ENCODE measurements at regions not wholly inside any gene's neighbourhood (a gene's known extent, or its start where the extent isn't known, plus 50 kb on each side); places are given as distances from the start of the nearest gene placed in this dataset.
A peak's percentile ranks its signal among the peaks of the same experiment; 100 is the strongest.

- DNase-seq, result no peak
- H3K9me3 ChIP-seq (ENCODE audit: control insufficient read depth, low read length, poor library complexity, severe bottlenecking), result no peaks in the 10 kb centered on the region
- H3K27ac Mint-ChIP-seq, result no peak overlapping the region
- peak; percentile 47 for ATAC-seq
- H3K4me3 Mint-ChIP-seq, result peak overlapping the region; percentile 67
- peaks cover 2% of the 10 kb centered on the region for H3K36me3 Mint-ChIP-seq (ENCODE audit: low read depth)
- no peaks in the 10 kb centered on the region for H3K4me1 Mint-ChIP-seq
- H3K27me3 Mint-ChIP-seq, result peaks cover 58% of the 10 kb centered on the region
Observed at GRCh38 chr5:61625681-61626621, 293.9 kb downstream of the ZSWIM6 start.

GRCh38 chr5:61626639-61627282 lies 294.7 kb downstream of the ZSWIM6 start:
- Mint-ChIP-seq H3K4me3 (peak overlapping the region; percentile 57), H3K4me1 (no peaks in the 10 kb centered on the region), H3K27ac (no peak overlapping the region), H3K27me3 (peaks cover 59% of the 10 kb centered on the region), H3K36me3 (ENCODE audit: low read depth) (peaks cover 2% of the 10 kb centered on the region)
- H3K9me3 ChIP-seq (ENCODE audit: control insufficient read depth, low read length, poor library complexity, severe bottlenecking), result no peaks in the 10 kb centered on the region
- ATAC-seq (no peak), DNase-seq (no peak)

DNA sequence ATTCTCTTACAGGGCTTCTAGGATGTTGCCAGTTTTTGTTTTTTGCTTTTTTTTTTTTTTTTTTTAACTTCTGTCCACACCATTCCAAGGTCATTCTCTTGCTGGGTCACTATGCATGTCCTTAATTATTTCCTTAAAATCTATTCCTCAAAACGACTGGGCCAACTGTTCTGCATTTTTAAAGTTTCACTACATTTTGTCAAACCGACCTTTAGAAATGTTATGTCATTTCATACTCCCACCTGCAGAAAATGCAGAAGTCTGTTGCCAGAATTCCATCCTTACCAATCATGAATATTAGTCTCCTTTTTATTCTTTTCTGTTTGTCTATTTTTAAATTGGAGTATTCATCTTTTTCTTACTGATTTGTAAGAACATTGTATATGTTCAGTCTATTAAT lies 295.5 kb downstream of the ZSWIM6 start:
- H3K9me3 ChIP-seq (ENCODE audit: control insufficient read depth, low read length, poor library complexity, severe bottlenecking), result no peaks in the 10 kb centered on the region
- ATAC-seq (no peak), DNase-seq (no peak)
- peak overlapping the region; percentile 53 for H3K4me3 Mint-ChIP-seq
- peaks cover 2% of the 10 kb centered on the region for H3K36me3 Mint-ChIP-seq (ENCODE audit: low read depth)
- no peaks in the 10 kb centered on the region for H3K4me1 Mint-ChIP-seq
- H3K27me3 Mint-ChIP-seq, result peaks cover 53% of the 10 kb centered on the region
- no peak overlapping the region for H3K27ac Mint-ChIP-seq

GRCh38 chr5:61630908-61631307 lies 298.9 kb downstream of the ZSWIM6 start:
- Mint-ChIP-seq H3K4me1 (no peaks in the 10 kb centered on the region), H3K27ac (no peak overlapping the region), H3K4me3 (no peak overlapping the region), H3K36me3 (ENCODE audit: low read depth) (peaks cover 2% of the 10 kb centered on the region), H3K27me3 (peaks cover 50% of the 10 kb centered on the region)
- no peaks in the 10 kb centered on the region for H3K9me3 ChIP-seq (ENCODE audit: control insufficient read depth, low read length, poor library complexity, severe bottlenecking)
- no peak for DNase-seq
- ATAC-seq, result no peak

DNA sequence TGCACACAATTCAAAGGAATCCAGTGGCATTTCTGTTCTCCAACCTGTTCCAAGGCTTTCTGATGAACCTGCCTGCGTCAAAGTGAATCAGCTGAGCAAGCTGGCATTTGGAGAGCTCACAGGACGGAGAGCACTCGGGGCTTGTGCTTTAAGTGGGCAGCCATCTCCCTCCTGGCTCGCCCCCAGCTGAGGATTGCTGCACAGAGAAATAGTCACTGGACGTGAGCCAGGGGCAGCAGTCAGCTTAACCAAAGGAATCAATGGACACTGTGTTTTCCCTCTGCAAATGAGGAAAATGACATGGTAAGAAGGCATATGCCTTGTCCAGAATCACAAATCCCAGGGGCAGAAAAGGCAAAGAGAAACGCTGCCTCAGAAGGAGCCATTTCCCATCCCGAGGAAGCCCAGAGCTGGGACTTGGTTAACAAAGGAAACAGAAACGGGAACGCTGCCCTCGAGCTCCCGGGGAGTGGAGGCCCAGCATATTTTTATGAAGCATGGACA lies 299.4 kb downstream of the ZSWIM6 start:
- no peak overlapping the region for H3K27ac Mint-ChIP-seq
- H3K36me3 Mint-ChIP-seq (ENCODE audit: low read depth), result peaks cover 2% of the 10 kb centered on the region
- H3K4me1 Mint-ChIP-seq, result no peaks in the 10 kb centered on the region
- no peak overlapping the region for H3K4me3 Mint-ChIP-seq
- no peak for DNase-seq
- ATAC-seq, result no peak
- H3K9me3 ChIP-seq (ENCODE audit: control insufficient read depth, low read length, poor library complexity, severe bottlenecking), result no peaks in the 10 kb centered on the region
- peaks cover 56% of the 10 kb centered on the region for H3K27me3 Mint-ChIP-seq

DNA sequence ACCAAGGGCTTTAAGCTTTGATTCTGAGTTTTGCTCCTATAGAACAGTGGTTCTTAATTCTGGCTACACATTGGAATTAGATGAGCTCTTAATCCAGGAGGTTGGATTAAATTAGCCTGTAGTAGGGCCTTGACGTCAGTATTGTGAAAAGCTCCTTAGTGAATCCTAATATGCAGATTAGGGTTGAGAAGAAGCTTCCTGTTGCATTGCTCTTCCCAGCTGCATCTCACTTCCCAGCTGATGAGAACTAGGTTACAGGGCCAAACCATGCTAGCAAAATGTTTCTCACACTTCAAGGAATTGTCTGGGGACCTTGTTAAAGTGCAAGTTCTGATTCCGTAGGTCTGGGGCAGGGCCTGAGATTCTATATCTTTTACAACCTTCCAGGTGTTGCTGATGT lies 300.0 kb downstream of the ZSWIM6 start:
- peaks cover 57% of the 10 kb centered on the region for H3K27me3 Mint-ChIP-seq

GRCh38 chr5:61635271-61635670 lies 303.2 kb downstream of the ZSWIM6 start:
- peaks cover 50% of the 10 kb centered on the region for H3K27me3 Mint-ChIP-seq
- H3K9me3 ChIP-seq (ENCODE audit: control insufficient read depth, low read length, poor library complexity, severe bottlenecking), result no peaks in the 10 kb centered on the region
- DNase-seq (no peak), ATAC-seq (no peak)
- H3K4me3 Mint-ChIP-seq, result no peak overlapping the region
- H3K4me1 Mint-ChIP-seq, result no peaks in the 10 kb centered on the region
- H3K36me3 Mint-ChIP-seq (ENCODE audit: low read depth), result no peaks in the 10 kb centered on the region
- no peak overlapping the region for H3K27ac Mint-ChIP-seq

More for the DNA sequence above, 300.0 kb downstream of the ZSWIM6 start:
- no peaks in the 10 kb centered on the region for H3K9me3 ChIP-seq (ENCODE audit: control insufficient read depth, low read length, poor library complexity, severe bottlenecking)
- DNase-seq (no peak), ATAC-seq (no peak)
- Mint-ChIP-seq H3K4me3 (no peak overlapping the region), H3K36me3 (ENCODE audit: low read depth) (peaks cover 2% of the 10 kb centered on the region), H3K4me1 (no peaks in the 10 kb centered on the region), H3K27ac (no peak overlapping the region)

DNA sequence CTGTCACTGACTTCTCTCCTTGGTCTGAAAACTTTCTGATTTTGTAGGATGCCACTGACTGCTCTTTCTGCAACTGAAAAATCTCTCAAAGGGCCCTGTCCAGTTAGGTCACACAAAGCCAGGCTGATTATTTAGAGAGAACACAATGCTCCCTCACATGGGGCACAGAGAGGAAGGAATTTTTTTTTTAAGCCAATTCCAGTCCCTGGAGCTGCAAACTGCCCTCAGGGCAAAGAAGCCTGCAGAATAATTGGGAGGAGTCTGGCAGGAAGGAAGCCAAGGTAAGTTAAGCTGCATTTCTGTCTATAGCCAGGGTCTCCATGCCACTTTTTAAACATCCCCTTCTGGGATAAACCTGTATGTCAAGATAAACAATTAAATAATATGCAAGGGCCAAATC lies 305.5 kb downstream of the ZSWIM6 start:
- Mint-ChIP-seq H3K27ac (no peak overlapping the region), H3K36me3 (ENCODE audit: low read depth) (no peaks in the 10 kb centered on the region), H3K4me1 (no peaks in the 10 kb centered on the region), H3K4me3 (no peak overlapping the region), H3K27me3 (peaks cover 54% of the 10 kb centered on the region)
- H3K9me3 ChIP-seq (ENCODE audit: control insufficient read depth, low read length, poor library complexity, severe bottlenecking), result no peaks in the 10 kb centered on the region
- no peak for DNase-seq
- ATAC-seq, result no peak

DNA sequence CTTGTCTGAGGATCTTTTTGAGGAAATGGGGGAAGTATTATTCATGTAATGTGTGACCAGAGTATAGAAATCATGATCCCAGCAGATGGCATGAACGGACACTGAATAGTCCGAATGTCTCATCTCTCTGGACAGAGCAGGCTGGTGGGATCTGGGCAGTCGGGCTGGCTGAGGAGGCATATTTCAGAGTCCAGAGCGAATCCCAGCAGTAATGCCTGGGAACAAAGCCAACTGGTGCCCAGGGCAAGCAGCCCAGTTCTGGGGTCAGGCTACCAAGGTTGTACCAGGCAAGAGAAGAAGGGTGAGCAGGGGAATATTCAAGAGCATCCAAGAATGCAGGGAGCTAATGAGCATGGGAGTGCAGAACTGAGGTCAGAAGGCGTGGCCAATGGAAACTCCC lies 306.4 kb downstream of the ZSWIM6 start:
- peaks cover 54% of the 10 kb centered on the region for H3K27me3 Mint-ChIP-seq
- no peak for ATAC-seq
- no peak for DNase-seq
- no peak overlapping the region for H3K4me3 Mint-ChIP-seq
- no peaks in the 10 kb centered on the region for H3K4me1 Mint-ChIP-seq
- H3K27ac Mint-ChIP-seq, result no peak overlapping the region
- no peaks in the 10 kb centered on the region for H3K9me3 ChIP-seq (ENCODE audit: control insufficient read depth, low read length, poor library complexity, severe bottlenecking)
- H3K36me3 Mint-ChIP-seq (ENCODE audit: low read depth), result no peaks in the 10 kb centered on the region

DNA sequence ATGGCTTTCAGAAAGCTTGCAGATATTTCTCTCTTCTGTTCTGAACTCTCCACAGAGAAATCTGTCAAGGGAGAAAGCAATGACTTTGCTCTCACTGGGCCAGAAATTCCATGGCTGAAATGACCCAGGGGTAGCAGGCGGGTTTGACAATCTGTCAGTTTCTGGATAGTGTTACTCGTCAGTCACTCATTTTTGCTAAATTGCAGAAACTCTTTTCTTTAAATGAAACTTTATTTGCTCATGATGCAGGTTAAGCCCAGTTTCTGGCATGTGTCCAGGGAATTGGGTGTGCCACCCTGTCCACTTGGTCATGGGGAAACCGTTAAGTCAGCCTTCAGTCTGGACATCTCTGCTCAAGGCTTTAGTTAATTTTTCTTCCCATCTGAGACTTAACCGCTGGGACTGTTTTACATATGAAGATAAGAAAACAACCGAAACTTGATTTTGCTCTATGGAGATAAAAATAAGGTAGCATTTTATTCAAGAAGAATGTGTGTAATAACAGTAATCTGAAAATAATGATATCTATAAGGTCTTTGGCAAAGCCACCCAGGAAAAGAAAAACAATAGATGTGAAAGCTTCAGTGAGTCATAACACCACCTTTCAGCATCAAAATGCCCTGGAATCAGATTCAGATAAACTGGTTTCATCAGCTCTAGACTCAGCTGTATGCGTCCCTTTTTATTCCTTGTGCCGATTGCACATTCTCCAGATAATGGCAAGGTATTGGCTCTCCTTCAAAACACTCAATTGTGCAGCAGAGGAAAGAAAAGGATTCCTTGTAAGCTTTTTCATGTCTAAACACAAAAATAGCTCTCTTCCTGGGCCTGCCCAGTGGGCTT lies 308.3 kb downstream of the ZSWIM6 start:
- no peak for DNase-seq

DNA sequence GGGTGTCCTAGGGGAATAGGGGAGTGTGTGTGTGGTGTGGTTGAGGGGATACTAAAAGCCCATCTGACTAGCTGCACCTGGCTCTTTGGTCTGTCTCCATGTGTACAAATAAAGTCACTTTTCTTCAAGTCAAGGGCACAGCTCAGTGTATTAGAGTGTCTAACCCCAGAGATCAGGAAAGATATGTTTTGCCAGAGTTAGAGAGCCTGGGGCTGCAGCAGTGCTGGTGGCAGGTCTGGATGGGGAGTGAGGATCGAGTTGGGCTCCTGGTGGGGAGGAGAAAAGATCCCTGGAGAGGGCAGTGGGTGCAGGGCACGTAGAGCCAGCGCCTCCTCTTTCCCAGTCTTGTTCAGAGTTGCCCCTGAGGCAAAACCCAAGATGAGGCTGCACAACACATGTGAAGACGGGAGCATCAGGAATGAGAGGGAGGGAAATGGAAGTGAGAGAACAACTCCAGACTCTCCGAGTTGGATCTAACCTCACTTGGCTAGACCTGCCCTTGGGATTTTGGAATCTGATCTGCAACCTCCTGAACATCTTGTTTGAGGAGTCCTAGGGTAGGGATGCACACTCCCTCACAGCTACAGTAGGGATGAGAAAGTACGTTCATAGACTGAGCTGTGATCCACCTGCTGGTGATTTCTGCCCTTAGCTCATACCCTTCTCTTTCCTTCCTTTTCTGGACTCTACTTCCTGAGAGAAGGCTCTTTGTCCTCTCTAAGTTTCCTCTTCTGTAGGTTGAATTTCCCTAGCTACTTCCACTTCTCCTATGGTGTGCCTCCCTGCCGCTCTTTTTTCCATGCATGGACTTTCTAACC lies 309.9 kb downstream of the ZSWIM6 start:
- Mint-ChIP-seq H3K36me3 (ENCODE audit: low read depth) (no peaks in the 10 kb centered on the region), H3K27ac (no peak overlapping the region), H3K4me1 (no peaks in the 10 kb centered on the region), H3K4me3 (no peak overlapping the region), H3K27me3 (peaks cover 32% of the 10 kb centered on the region)
- DNase-seq, result no peak
- H3K9me3 ChIP-seq (ENCODE audit: control insufficient read depth, low read length, poor library complexity, severe bottlenecking), result no peaks in the 10 kb centered on the region
- ATAC-seq, result no peak

More for the DNA sequence above, 308.3 kb downstream of the ZSWIM6 start:
- no peaks in the 10 kb centered on the region for H3K36me3 Mint-ChIP-seq (ENCODE audit: low read depth)
- H3K27me3 Mint-ChIP-seq, result peaks cover 47% of the 10 kb centered on the region
- H3K9me3 ChIP-seq (ENCODE audit: control insufficient read depth, low read length, poor library complexity, severe bottlenecking), result no peaks in the 10 kb centered on the region
- ATAC-seq, result no peak
- H3K4me3 Mint-ChIP-seq, result no peak overlapping the region
- H3K27ac Mint-ChIP-seq, result no peak overlapping the region
- no peaks in the 10 kb centered on the region for H3K4me1 Mint-ChIP-seq

- peaks cover 2% of the 10 kb centered on the region for H3K36me3 Mint-ChIP-seq (ENCODE audit: low read depth)
- H3K27me3 Mint-ChIP-seq, result peaks cover 49% of the 10 kb centered on the region
- H3K4me1 Mint-ChIP-seq, result peaks cover 3% of the 10 kb centered on the region
- ATAC-seq (no peak), DNase-seq (no peak)
- H3K27ac Mint-ChIP-seq, result no peak overlapping the region
- H3K9me3 ChIP-seq (ENCODE audit: control insufficient read depth, low read length, poor library complexity, severe bottlenecking), result no peaks in the 10 kb centered on the region
- no peak overlapping the region for H3K4me3 Mint-ChIP-seq
Observed at GRCh38 chr5:61647672-61648071, 315.6 kb downstream of the ZSWIM6 start.

Data from T-helper 17 cell (primary cell).